ENCODE measurements at regions not wholly inside any gene's neighbourhood (a gene's known extent, or its start where the extent isn't known, plus 50 kb on each side); places are given as distances from the start of the nearest gene placed in this dataset.

GRCh38 chr3:5297895-5298294 lies 110.4 kb downstream of the EDEM1 start:
- intact Hi-C loops (cut with micrococcal nuclease; ENCODE audit: unreplicated experiment) = loop anchor here (2.0 kb wide), 1 partner anchor 65 kb away; no protein-coding TSS in a partner anchor
- BruUV-seq (replicated peaks) = no TSS peak
- Mint-ChIP-seq H3K36me3 (ENCODE audit: insufficient read depth, unreplicated experiment) (no peaks in the 10 kb centered on the region), H3K4me1 (ENCODE audit: low read depth, unreplicated experiment) (peaks cover 9% of the 10 kb centered on the region), H3K4me3 (ENCODE audit: low read depth, unreplicated experiment) (no peak overlapping the region), H3K9me3 (ENCODE audit: low read depth, unreplicated experiment) (peaks cover 4% of the 10 kb centered on the region), H3K27ac (ENCODE audit: unreplicated experiment) (no peak overlapping the region), H3K27me3 (ENCODE audit: unreplicated experiment) (no peaks in the 10 kb centered on the region)
- DNase-seq = no peak
- CTCF ChIA-PET = interaction anchor here (1.4 kb wide), 1 partner anchor 501 kb away, joined by 4 read pairs; no protein-coding TSS in a partner anchor
- no peak for TF ChIP-seq CTCF (IDR thresholded peaks at IDR 0.05; ENCODE audit: unreplicated experiment)

GRCh38 chr3:5298453-5298852 lies 110.9 kb downstream of the EDEM1 start:
- no peak overlapping the region for H3K4me3 Mint-ChIP-seq (ENCODE audit: low read depth, unreplicated experiment)
- H3K4me1 Mint-ChIP-seq (ENCODE audit: low read depth, unreplicated experiment) = peaks cover 9% of the 10 kb centered on the region
- no peak overlapping the region for H3K27ac Mint-ChIP-seq (ENCODE audit: unreplicated experiment)
- no peak for DNase-seq
- no TSS peak for BruUV-seq (replicated peaks)
- no peak for TF ChIP-seq CTCF (IDR thresholded peaks at IDR 0.05; ENCODE audit: unreplicated experiment)
- no peaks in the 10 kb centered on the region for H3K27me3 Mint-ChIP-seq (ENCODE audit: unreplicated experiment)
- CTCF ChIA-PET = interaction anchor here (1.4 kb wide), 1 partner anchor 501 kb away, joined by 4 read pairs; no protein-coding TSS in a partner anchor
- peaks cover 4% of the 10 kb centered on the region for H3K9me3 Mint-ChIP-seq (ENCODE audit: low read depth, unreplicated experiment)
- H3K36me3 Mint-ChIP-seq (ENCODE audit: insufficient read depth, unreplicated experiment) = no peaks in the 10 kb centered on the region
- intact Hi-C loops (cut with micrococcal nuclease; ENCODE audit: unreplicated experiment) = loop anchor here (2.0 kb wide), 1 partner anchor 66 kb away; no protein-coding TSS in a partner anchor

- no TSS peak for BruUV-seq (replicated peaks)
- DNase-seq = no peak
- H3K9me3 Mint-ChIP-seq (ENCODE audit: low read depth, unreplicated experiment) = peaks cover 4% of the 10 kb centered on the region
- TF ChIP-seq CTCF (IDR thresholded peaks at IDR 0.05; ENCODE audit: unreplicated experiment) = no peak
- no peaks in the 10 kb centered on the region for H3K36me3 Mint-ChIP-seq (ENCODE audit: insufficient read depth, unreplicated experiment)
- peaks cover 9% of the 10 kb centered on the region for H3K4me1 Mint-ChIP-seq (ENCODE audit: low read depth, unreplicated experiment)
- H3K27me3 Mint-ChIP-seq (ENCODE audit: unreplicated experiment) = no peaks in the 10 kb centered on the region
- H3K27ac Mint-ChIP-seq (ENCODE audit: unreplicated experiment) = no peak overlapping the region
- H3K4me3 Mint-ChIP-seq (ENCODE audit: low read depth, unreplicated experiment) = no peak overlapping the region
- CTCF ChIA-PET = no interaction called here
- intact Hi-C loops (cut with micrococcal nuclease; ENCODE audit: unreplicated experiment) = loop anchor here (2.0 kb wide), 1 partner anchor 66 kb away; no protein-coding TSS in a partner anchor
These were observed 111.7 kb downstream of the EDEM1 start for GRCh38 chr3:5299161-5299560.

- no peaks in the 10 kb centered on the region for H3K27me3 Mint-ChIP-seq (ENCODE audit: unreplicated experiment)
- no peaks in the 10 kb centered on the region for H3K36me3 Mint-ChIP-seq (ENCODE audit: insufficient read depth, unreplicated experiment)
- intact Hi-C loops (cut with micrococcal nuclease; ENCODE audit: unreplicated experiment) = no loop called here
- H3K4me1 Mint-ChIP-seq (ENCODE audit: low read depth, unreplicated experiment) = peaks cover 23% of the 10 kb centered on the region
- H3K27ac Mint-ChIP-seq (ENCODE audit: unreplicated experiment) = no peak overlapping the region
- peaks cover 3% of the 10 kb centered on the region for H3K9me3 Mint-ChIP-seq (ENCODE audit: low read depth, unreplicated experiment)
- no peak overlapping the region for H3K4me3 Mint-ChIP-seq (ENCODE audit: low read depth, unreplicated experiment)
- no peak for DNase-seq
- BruUV-seq (replicated peaks) = no TSS peak
- no peak for TF ChIP-seq CTCF (IDR thresholded peaks at IDR 0.05; ENCODE audit: unreplicated experiment)
- CTCF ChIA-PET = no interaction called here
These were observed 113.1 kb downstream of the EDEM1 start for GRCh38 chr3:5300638-5301037.

Data from Calu3 (cell line).